Activated gamma-delta T cell treated with Interleukin-2 at 50 U/mL for 16 hours (primary cell): ENCODE measurements at regions not wholly inside any gene's neighbourhood (a gene's known extent, or its start where the extent isn't known, plus 50 kb on each side); places are given as distances from the start of the nearest gene placed in this dataset.
"Not testable (repeated sequence)": the region's sequence is repeated elsewhere in the genome, so short reads cannot be mapped to it uniquely, and the experiment has no call there.

Experiments used
- DNase-seq: peaks from one replicate; pipeline ENCODE4 v3.0.0-alpha.2; 2020

GRCh38 chr1:234914606-234915290, 213.9 kb downstream of the TOMM20 start:
- no peak for DNase-seq

- no peak for DNase-seq
Measured at GRCh38 chr1:234913771-234914170, 214.9 kb downstream of the TOMM20 start.

GRCh38 chr1:234913278-234913649, 215.4 kb downstream of the TOMM20 start:
- no peak for DNase-seq

GRCh38 chr1:234912548-234913277, 215.9 kb downstream of the TOMM20 start:
- DNase-seq: no peak

- peak; percentile 67 for DNase-seq
Measured at GRCh38 chr1:234911787-234912186, 216.8 kb downstream of the TOMM20 start.

GRCh38 chr1:234911136-234911535, 217.5 kb downstream of the TOMM20 start:
- DNase-seq: not testable (repeated sequence)

GRCh38 chr1:234909851-234910250, 218.8 kb downstream of the TOMM20 start:
- no peak for DNase-seq

GRCh38 chr1:234909307-234909810, 219.3 kb downstream of the TOMM20 start:
- DNase-seq: no peak

GRCh38 chr1:234908571-234908970, 220.1 kb downstream of the TOMM20 start:
- DNase-seq: no peak

- no peak for DNase-seq
Measured at GRCh38 chr1:234907940-234908405, 220.7 kb downstream of the TOMM20 start.

GRCh38 chr1:234907208-234907939, 221.3 kb downstream of the TOMM20 start:
- no peak for DNase-seq

- no peak for DNase-seq
Measured at GRCh38 chr1:234906654-234907053, 222.0 kb downstream of the TOMM20 start.

- no peak for DNase-seq
Measured at GRCh38 chr1:234902774-234903547, 225.7 kb downstream of the TOMM20 start.

- no peak for DNase-seq
Measured at GRCh38 chr1:234901491-234902049, 227.1 kb downstream of the TOMM20 start.

- DNase-seq: no peak
Measured at GRCh38 chr1:234900595-234900994, 228.0 kb downstream of the TOMM20 start.

- DNase-seq: no peak
Measured at GRCh38 chr1:234899730-234900072, 228.9 kb downstream of the TOMM20 start.

- DNase-seq: no peak
Measured at GRCh38 chr1:234899041-234899729, 229.5 kb downstream of the TOMM20 start.

GRCh38 chr1:234898455-234899033, 230.1 kb downstream of the TOMM20 start:
- no peak for DNase-seq

GRCh38 chr1:234897754-234898454, 230.7 kb downstream of the TOMM20 start:
- no peak for DNase-seq

GRCh38 chr1:234897390-234897749, 231.3 kb downstream of the TOMM20 start:
- DNase-seq: no peak
